ENCODE measurements at regions not wholly inside any gene's neighbourhood (a gene's known extent, or its start where the extent isn't known, plus 50 kb on each side); places are given as distances from the start of the nearest gene placed in this dataset.

DNA sequence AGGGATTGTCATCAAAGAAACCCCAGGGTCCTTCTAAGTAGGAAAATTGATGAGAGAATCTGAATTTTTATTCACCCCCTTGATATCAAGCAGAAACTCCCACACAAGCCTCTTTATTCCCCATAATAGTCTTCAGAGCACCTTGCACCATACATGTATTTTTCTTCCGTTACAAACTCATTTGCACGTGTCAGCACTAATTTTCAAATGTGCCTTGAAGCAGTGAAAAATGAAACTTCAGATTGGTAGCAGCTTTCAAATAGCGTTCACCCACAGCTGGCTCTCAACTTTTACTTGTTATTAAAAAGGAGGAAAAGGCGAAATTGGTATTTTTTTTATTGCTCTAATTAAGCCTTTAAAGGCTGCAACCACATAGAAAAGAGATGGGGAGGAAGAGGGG is 343.0 kb upstream of the TENM4 start:
- no peak for DNase-seq (ENCODE audit: low spot score)

DNA sequence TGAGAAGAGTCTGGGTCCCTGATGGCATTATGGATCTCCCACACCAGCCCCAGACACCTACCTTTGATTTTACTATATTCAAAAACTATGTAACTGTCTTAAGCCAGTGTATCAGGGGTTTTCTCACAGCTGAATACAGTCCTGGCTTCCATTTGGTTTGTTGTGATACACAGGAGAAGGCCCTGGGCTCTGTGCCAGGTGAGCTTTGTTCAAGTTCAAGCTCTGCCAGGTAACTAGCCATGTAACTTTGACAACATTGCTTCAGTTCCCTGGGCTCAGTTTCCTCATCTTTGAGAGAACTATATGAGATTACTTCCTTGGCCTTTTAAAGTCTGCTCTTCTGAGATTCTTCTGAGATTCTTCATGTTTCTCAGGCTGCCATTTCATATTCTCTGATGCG is 327.5 kb upstream of the TENM4 start:
- DNase-seq (ENCODE audit: low spot score): no peak

DNA sequence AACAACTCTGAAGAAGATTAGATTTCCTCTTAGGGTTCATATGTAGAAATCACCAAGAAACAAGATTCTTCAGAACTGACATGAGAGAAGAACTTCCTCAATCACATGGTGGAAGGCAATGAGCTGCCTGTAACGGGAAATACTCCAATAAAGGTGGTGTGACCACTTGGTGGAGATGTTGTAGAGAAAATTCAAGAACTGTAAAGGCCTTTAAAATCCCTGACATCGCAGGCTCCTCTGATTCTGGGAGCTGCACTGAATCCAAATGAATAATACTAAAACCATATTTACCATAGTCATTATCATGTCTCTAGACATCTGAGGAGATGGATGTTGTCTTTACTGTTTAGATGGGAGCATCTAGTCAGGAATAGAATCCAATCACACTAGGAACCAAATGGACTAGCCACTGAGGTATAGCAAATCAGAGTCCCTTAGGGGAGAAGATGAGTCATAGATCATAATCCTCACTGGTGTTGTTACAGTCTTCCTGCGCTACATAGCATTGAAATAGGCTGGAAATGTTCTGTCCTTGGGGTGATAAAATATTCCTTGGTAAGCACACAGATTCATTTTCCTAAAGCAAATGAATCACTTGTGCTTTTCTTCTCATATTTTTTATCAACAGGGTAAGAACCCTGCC is 321.6 kb upstream of the TENM4 start:
- DNase-seq (ENCODE audit: low spot score): peak; percentile 26

DNA sequence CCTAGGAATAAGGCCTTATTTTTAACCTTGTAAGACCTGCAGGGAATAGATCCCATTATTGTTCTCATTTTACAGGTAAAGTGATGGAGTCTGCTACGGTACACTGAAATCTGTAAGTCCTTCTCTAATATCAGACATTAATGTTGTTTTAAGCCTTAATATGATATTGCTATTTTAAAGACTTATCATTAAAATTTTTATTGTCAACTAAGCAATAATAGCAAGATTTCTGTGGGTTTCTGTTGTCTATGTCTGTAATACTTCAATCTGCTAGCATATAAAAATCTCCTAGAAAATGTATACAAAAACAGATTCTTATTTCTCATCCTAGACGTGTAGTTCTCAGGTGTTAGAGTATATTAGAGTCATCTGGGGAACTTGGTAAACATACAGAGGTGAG is 317.5 kb upstream of the TENM4 start:
- no peak for DNase-seq (ENCODE audit: low spot score)

DNA sequence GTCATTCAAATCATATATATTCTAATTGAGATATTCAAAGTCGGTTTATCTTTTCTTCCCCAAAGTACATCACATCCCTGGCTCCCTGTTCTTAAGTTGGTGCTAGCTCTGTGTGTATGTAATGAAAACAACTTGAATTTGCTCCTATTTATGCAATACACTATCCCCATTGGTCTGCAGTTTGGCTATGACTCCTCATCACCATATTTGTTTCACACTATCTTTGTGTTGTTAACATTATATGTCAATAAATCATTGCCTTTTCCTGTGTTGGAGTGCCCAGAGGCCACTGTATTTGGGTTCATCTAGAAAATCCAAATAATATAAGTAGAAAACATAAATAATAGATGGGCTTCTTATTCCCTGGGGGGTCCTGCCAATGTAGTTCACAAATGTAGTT is 306.6 kb upstream of the TENM4 start:
- DNase-seq (ENCODE audit: low spot score): no peak

DNA sequence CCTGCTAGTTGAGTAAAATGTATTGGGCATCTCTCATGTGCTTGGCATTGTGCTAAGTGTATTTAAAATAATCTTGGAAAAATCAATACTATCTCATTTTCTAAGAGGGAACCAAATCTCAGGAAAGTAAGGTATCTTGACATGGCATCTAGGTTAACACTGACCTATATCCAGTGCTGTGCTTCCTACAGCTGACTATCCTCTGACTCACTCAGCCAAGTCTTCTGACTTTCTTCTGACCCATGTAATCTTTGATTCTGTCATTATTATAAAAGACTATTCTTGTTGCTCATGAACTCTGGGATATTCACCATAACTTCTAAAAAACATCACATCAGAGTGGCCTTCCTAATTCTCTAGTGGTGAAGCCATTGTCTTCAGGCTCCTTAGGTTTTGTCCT is 304.1 kb upstream of the TENM4 start:
- peak; percentile 57 for DNase-seq (ENCODE audit: low spot score)

DNA sequence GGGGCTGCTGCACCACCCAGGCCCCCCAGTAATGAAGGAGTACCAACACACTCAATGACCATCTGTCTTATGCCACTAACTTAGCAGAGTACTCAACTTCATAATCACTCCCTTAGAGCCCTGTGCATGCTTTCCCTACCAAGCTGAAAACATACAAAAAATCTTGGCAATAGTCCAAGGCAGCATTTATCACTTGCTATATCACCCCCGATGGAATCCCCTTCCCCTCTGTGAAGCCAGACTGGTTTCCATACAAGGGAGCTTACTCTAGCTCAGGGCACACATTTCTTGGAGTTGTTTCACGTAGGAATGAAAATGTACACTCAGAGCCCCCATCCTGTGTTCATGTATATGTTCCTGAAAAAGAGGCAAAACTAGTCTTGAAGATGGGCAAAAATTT is 301.3 kb upstream of the TENM4 start:
- no peak for DNase-seq (ENCODE audit: low spot score)

DNA sequence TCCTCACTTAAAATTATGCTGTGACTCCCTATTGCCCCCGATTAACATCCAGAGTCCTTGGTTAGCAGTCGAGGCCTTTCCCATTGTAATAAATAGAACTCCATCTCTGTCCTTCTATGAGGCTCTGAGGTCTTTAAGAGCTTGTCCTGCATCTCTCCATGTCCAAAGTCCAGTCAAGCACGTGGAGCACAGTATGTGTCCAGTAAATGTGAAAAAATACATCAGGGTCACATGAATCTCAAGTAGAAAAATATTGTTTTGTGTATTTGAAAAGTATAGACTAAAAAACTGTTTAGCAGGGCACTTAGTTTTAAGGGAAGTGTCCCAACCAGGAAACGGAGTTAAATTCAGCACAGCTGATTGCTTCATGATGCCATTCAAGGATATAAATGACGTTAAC is 298.8 kb upstream of the TENM4 start:
- no peak for DNase-seq (ENCODE audit: low spot score)

DNA sequence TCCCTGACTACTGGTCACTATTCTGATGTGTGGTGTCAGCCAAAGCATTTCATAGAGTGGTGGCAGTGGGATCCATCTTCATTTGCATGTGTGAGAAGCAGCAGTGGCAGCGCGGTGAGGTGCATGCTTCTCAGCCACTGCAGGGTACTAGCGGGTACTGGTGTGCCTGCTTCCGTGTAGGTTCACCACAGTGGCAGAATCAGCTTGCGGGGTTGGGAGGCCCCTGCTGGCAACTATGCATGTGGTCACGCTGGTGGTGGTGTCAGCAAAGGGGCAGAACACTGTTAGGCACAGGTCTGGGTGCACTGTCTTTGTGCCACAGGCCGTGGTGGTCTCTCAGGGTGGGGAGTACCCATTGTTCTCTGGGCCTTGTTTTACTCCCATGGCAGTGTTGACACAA is 286.4 kb upstream of the TENM4 start:
- no peak for DNase-seq (ENCODE audit: low spot score)

DNA sequence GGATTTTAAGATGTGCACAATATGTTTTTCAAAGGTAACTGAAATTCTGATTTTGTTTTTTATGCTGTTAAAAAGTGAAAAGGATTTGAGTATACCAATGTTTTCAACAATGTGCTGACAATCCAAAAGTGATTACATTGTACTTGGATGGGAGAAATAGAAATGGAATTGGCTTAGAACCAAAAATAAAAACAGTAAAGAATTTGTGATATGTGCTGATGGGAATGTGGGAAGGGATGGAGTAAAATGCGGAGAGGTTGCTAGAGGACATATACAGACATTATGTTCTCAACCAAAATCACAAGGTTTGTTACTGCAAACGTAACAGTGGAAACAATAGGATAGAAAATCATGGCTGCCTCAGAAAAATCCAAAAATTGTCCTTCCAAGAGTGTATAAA is 279.3 kb upstream of the TENM4 start:
- no peak for DNase-seq (ENCODE audit: low spot score)

DNA sequence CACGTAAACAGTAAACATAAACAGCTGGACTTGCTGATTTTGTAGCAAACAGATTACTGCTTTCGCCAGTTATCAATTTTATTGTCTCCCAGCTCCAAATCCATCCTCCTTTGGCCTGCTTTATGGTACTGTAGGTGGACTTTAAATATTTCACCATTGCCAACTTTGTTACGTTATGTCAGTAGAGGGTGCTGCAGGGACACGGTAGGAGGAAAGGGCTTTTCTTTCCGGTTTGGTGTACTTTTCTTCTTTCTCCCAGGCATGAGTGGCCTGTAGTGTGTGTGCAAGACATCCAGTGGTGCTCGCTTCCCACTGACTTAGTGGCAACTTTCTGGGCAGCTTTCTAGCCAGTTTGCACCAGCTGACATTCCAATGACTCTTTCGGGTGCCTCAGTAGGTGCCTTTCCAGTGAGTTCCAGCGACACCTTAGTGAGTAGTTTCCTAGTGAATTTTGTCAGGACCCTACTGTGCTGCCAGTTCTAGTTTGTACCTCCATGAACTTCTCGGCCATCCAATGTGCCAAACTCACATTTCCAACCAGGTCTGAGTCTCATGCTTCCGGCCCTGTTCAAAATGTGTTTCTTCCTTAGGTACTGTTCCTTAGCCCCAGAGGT is 267.6 kb upstream of the TENM4 start:
- DNase-seq (ENCODE audit: low spot score): peak; percentile 69

DNA sequence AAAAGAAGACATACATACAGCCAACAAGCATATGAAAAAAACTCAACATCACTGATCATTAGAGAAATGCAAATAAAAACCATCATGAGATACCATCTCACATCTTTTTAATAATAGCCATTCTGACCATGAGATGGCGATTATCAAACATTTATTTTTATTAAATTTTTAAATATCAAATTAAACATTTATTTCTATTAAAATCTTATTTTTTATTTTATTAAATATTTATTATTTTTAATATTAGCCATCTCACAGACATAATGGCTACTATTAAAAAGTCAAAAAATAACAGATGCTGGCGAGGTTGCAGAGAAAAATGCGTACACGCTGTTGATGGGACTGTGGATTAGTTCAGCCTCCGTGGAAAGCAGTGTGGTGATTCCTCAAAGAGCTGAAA is 264.8 kb upstream of the TENM4 start:
- no peak for DNase-seq (ENCODE audit: low spot score)

DNA sequence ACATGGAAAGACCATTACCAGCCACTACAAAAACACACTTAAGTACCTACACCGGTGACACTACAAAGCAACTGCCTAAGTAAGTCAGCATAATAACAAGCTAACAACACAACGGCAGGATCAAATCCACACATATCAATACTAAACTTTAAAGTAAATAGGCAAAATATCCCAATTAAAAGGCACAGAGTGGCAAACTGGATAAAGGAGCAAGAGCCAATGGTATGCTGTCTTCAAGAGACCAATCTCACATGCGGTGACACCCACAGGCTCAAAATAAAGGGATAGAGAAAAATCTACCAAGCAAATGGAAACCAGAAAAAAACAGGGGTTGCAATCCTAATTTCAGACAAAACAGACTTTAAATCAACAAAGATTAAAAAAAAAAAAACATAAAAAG is 261.5 kb upstream of the TENM4 start:
- DNase-seq (ENCODE audit: low spot score): no peak

DNA sequence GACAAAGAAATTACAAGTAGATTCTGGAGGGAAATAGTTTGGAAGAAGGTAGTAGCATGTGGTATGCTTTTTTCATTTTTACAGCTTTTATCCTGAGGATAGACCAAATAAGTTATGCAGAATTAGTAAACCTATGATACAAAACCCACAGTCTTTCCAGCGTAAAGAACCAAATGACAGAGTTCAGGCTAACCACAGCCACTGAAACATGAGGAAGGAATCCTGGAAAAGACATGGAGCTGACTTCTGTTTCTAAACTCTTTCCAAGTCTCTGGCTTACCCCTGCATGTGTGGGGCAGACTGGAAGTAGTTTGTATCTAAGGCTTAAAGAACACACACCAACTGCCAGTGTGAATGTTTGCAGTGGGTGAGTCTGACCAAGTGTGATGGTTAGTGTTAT is 258.4 kb upstream of the TENM4 start:
- DNase-seq (ENCODE audit: low spot score): peak; percentile 18

DNA sequence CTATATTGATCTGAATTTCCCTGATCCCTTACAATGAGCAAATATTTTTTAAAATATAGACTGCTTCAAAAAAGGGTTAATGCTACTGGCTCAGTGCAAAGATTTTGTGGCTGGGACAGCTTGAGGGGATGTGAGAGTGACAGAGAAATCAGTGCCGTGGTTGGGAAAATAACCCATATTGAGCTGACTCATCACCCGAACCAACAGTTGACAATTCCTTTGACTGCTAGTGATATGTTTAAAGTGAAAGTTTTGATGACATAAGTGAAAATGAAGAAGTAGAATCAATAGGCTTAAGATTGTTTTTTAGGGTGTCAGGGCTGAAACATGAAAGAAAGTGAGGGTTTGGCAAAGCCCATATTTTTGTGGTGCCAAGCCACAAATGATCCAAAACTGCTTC is 257.1 kb upstream of the TENM4 start:
- peak; percentile 6 for DNase-seq (ENCODE audit: low spot score)

DNA sequence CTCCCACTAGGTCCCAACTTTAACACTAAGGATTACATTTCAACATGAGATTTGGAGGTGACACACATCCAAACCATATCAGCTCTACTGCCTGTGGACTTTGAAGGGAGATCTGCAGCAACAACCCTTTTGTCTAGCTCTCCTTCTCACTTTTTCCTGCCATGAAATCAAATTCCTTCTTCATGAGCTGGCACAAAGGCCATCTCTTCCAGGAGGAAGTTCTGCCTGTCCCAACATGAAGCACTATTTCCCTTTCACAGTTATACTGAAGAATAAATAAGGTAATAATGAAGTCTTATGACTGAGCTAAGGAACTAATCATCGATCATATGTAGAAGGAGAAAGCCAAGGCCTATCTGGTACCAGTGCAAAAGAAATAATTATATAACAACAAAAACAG is 253.5 kb upstream of the TENM4 start:
- DNase-seq (ENCODE audit: low spot score): peak; percentile 55

DNA sequence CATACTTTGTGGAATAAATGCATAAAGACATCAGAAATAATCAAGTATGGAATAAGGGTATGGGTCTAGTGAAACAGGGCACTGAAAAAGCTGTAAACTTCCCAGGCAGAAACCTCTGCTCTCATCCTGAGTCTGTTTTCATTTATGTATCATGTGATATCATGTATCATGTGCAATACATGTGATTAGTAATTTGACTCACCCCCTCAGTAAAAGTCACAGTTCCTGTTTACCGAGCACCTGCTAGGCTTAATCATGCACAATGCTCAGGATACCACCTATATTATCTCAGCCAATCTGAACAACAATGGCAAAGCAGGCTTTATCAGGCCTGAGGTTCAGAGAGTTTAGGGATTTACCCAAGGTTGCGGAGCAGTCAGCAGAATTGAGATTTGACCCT is 250.6 kb upstream of the TENM4 start:
- DNase-seq (ENCODE audit: low spot score): peak; percentile 3

DNA sequence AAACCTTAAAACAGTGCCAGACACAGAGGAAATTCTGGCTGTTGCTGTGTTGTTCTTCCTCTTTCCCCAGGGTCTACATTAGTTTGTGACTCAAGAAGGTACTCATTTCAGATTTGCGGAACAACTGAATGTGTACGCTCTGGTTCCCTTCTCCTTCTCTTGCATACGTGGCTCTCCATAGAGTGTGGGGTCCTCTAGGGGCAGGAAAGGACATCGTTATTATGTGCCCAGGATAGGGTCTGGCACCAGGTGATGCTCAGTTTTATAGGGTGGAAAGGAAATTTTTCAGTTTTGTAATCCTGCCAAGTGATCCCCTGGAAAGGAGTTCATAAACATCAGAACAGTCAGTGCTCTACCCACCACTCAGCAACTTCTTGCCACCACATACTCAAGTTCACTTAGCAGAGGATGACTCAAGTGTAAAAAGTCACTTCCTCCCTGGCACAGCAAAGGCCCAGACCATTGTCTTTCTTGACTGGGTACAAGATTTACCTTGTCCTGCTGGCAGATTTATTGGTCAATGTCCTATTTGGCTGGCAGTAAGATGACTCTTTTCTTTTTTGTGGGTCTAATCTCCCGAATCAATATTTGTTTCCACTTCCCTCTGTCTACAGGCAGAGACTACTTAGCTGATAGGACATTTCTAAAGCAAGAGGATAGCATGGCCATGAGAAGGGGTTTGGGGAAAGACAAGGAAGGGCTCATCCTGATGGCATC is 246.0 kb upstream of the TENM4 start:
- peak; percentile 53 for DNase-seq (ENCODE audit: low spot score)

DNA sequence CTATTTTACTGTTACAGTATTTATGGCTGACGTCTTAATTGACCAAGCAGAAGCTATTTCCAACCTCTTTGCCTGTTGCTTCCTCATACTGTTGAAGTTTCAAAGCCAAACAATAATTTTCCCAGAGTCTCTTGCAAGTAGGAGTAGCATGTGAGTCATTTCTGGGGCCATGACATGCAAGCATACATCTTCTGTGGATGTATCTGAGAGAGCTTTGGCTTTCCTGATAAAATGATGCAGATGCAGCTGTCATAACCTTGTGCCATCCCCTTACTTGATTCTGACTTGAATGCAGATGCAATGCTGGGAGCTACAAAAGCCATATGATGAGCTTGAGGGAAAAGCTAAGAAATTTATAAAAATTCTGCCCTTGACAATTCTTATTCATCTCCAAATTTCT is 243.1 kb upstream of the TENM4 start:
- peak; percentile 23 for DNase-seq (ENCODE audit: low spot score)

DNA sequence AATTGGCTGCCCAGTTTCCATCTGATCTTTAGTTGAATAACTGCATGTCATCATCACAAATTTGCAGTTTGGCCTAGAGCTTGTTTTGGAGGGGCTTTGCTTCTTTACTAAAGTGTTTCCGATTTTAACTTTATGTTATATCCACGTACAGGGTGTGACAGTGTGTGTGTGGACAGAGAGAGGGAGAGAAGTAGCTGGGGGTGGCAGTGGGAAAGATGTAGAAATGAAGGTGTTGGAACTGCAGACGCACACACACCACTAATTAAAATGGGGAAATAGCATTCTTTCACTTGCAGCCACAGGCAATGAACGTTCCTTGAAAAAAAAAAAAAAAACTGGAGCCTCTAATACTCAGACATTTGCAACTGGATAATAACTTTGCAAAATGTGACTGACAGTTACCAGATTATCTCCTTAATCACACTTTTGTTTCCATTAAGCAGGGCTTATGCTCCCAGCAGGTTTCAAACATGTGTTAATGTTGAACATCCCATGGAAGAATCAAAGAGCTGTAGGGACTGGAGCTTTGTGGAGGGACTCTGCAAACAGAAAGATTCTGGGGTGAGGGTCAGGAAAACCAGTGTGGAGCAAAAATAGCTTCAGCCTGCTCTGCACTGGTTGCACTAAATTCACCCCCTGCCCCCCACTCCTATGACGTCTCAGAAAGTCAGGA is 238.1 kb upstream of the TENM4 start:
- DNase-seq (ENCODE audit: low spot score): no peak

DNA sequence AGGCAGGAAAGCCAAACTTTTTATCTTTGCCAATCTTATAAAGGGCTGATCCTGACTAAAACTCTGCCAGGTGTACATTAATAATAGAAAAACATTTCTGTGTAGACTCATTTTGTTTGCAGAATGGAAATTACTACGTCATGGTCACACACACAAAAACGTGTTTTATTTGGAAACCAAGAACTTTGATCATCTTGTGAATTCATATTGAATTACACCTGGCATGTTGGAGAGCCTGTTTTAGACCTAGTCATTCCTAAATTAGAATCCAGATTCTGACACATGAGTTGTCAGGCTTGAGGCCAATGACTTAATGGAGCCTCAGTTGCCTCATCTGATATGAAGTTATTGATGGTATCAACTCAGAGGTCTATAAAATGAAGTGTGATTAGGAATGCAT is 235.6 kb upstream of the TENM4 start:
- DNase-seq (ENCODE audit: low spot score): no peak

DNA sequence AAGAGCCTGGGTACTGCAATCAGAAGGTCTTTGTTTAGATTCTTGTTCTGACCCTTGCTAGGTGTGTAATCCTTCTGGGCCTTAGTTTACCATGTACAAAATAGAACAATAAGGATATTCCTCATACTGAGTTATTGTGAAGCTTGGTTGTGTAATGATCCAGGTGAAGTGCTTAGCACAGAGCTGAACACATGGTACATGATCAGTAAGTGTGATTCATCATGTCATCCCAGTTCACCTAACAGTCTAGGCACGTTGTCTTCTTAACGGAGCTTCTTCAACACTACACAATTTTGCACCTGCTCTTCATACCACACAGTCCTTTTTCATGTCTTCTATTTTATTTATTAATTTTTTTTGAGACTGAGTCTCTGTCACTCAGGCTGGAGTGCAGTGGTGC is 234.3 kb upstream of the TENM4 start:
- DNase-seq (ENCODE audit: low spot score): no peak

DNA sequence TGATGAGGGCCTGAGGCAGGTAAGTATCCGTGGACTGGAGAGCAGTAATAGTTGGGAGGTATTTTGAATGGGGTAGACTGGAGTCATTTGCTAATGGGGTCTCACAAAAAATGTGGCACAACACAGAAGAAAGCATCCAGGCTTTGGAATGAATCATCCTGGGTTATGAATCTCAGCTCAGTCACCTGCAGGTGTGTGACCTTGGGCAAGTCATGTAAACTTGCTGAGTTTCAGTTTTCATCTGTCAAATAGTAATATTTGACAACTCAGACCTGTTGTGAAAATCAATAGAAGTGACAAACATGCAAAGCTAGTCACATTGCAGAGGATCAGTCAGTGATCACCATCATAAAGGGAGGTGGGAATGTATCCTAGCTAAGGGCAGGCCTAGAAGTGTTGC is 232.0 kb upstream of the TENM4 start:
- no peak for DNase-seq (ENCODE audit: low spot score)

Data from kidney tubule cell (primary cell).